Left lung (tissue), 4 donors: ENCODE measurements at regions not wholly inside any gene's neighbourhood (a gene's known extent, or its start where the extent isn't known, plus 50 kb on each side); places are given as distances from the start of the nearest gene placed in this dataset.
"Not testable (repeated sequence)": the region's sequence is repeated elsewhere in the genome, so short reads cannot be mapped to it uniquely, and the experiment has no call there.

ENCODE experiments used
- ATAC-seq: fragments of 200-7000 bp; cut with Tn5 transposase; one replicate; pipeline ENCODE4 v1.9.1; 2020; ENCODE audit warnings: moderate library complexity
- DNase-seq, 4 donors: peaks; one replicate each; pipeline ENCODE4 v3.0.0-alpha.2; 2013 to 2020
- H3K27ac ChIP-seq, 2 donors: fragments of 200-600 bp; sonication (generic) in 1 of 2; one replicate each; pipeline versions ENCODE4 v1.5.0 to v1.8.0; 2020 to 2021
- H3K27me3 ChIP-seq, 2 donors: fragments of 200-600 bp; sonication (generic) in 1 of 2; one replicate each; pipeline versions ENCODE4 v1.5.0 to v1.8.0; 2020 to 2021
- H3K36me3 ChIP-seq, 2 donors: fragments of 200-600 bp; sonication (generic) in 1 of 2; one replicate each; pipeline versions ENCODE4 v1.5.0 to v1.8.0; 2020 to 2021
- H3K4me1 ChIP-seq, 2 donors: fragments of 200-600 bp; one replicate each; pipeline ENCODE4 v1.8.0; 2021
- H3K4me3 ChIP-seq, 2 donors: fragments of 200-600 bp; sonication (generic) in 1 of 2; one replicate each; pipeline versions ENCODE4 v1.5.0 to v1.8.0; 2020 to 2021; ENCODE audit warnings: mild to moderate bottlenecking in 1 of 2
- H3K9me3 ChIP-seq, 2 donors: fragments of 200-600 bp; sonication (generic) in 1 of 2; one replicate each; pipeline versions ENCODE4 v1.5.0 to v1.8.0; 2020 to 2021
- CTCF ChIP-seq, 2 donors: fragments of 200-600 bp; sonication (generic) in 1 of 2; IDR thresholded peaks; one replicate each; pipeline versions ENCODE4 v1.5.0 to v1.8.0; 2021; ENCODE audit warnings: antibody characterized with exemption in 2 of 2
- intact Hi-C, 2 donors: fragments of 100-400 bp; cut with DNase I; formaldehyde crosslinking; loops; one replicate each; pipeline versions ENCODE4 v1.11.2 to v1.14.2; 2022
- donor health status: DM: no; HTN: yes; CAD: no.
- donor health status: DM: no; HTN: no; CAD: no.

- Histone ChIP-seq H3K4me1 (no peaks in the 10 kb centered on the region), H3K4me3 (no peak overlapping the region), H3K27me3 (no peaks in the 10 kb centered on the region), H3K27ac (no peak overlapping the region), H3K36me3 (no peaks in the 10 kb centered on the region), H3K9me3 (no peaks in the 10 kb centered on the region)
- intact Hi-C loops: no loop called here
- DNase-seq (no peak), ATAC-seq (no peak)
- TF ChIP-seq CTCF (IDR thresholded peaks at IDR 0.05): no peak
Observed at GRCh38 chr5:91486638-91487037, 103.5 kb upstream of the ARRDC3 start.

GRCh38 chr5:91484662-91485061 lies 101.5 kb upstream of the ARRDC3 start:
- no peak for DNase-seq
- H3K9me3 ChIP-seq: no peaks in the 10 kb centered on the region
- intact Hi-C loops: no loop called here
- no peaks in the 10 kb centered on the region for H3K4me1 ChIP-seq
- H3K4me3 ChIP-seq: no peak overlapping the region
- no peaks in the 10 kb centered on the region for H3K27me3 ChIP-seq
- no peak for TF ChIP-seq CTCF (IDR thresholded peaks at IDR 0.05)
- H3K27ac ChIP-seq: no peak overlapping the region
- ATAC-seq: no peak
- H3K36me3 ChIP-seq: no peaks in the 10 kb centered on the region

GRCh38 chr5:91479376-91479775 lies 96.3 kb upstream of the ARRDC3 start:
- H3K4me3 ChIP-seq, H3K4me1 ChIP-seq, H3K27ac ChIP-seq, DNase-seq, ATAC-seq, H3K27me3 ChIP-seq, H3K9me3 ChIP-seq, H3K36me3 ChIP-seq, intact Hi-C loops: not testable (repeated sequence)

DNA sequence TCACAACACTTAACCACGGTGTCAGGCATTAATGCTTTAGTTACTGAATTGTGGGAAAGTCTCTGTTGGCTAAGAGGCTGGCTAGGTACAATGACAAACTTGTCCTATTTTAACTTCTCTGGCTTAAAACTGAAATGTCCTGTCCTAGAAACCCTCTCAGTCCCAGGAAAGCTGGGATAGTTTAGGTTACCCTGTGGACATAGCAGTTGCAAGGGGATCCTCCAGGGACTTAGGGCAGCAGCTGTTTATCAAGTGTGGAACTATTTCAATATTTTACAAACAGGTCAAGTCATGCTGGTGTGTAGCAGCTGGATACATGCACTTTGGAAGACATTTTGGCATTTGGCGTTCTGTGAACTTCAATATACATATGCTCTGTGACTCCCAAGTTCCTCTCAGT lies 95.0 kb upstream of the ARRDC3 start:
- Histone ChIP-seq H3K4me1 (no peaks in the 10 kb centered on the region), H3K36me3 (no peaks in the 10 kb centered on the region), H3K4me3 (no peak overlapping the region), H3K9me3 (no peaks in the 10 kb centered on the region), H3K27me3 (no peaks in the 10 kb centered on the region), H3K27ac (no peak overlapping the region)
- ATAC-seq (no peak), DNase-seq (no peak)
- intact Hi-C loops: no loop called here
- no peak for TF ChIP-seq CTCF (IDR thresholded peaks at IDR 0.05)

GRCh38 chr5:91477408-91477807 lies 94.3 kb upstream of the ARRDC3 start:
- intact Hi-C loops: no loop called here
- Histone ChIP-seq H3K27me3 (no peaks in the 10 kb centered on the region), H3K27ac (no peak overlapping the region), H3K4me1 (no peaks in the 10 kb centered on the region), H3K9me3 (no peaks in the 10 kb centered on the region), H3K36me3 (no peaks in the 10 kb centered on the region), H3K4me3 (no peak overlapping the region)
- TF ChIP-seq CTCF (IDR thresholded peaks at IDR 0.05): no peak
- DNase-seq: no peak
- ATAC-seq: no peak

DNA sequence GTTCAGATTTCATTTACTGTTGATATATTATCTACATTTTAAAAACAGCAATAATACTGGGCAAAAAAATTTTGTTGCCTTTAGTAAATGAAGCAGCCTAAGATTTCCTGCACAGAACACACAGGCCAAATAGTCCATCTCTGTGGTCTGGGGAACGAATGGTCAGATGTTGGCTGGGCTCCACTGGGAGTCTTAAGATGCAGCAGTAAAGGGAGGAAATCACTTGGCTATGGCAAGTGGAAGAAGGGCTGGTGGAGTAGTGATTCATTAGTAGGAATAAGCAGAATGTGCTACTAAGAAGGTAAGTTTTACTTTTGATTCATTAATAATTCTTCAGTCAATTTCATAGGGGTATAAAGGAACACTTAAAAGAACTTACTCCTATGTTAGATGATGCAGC lies 91.1 kb upstream of the ARRDC3 start:
- intact Hi-C loops: no loop called here
- Histone ChIP-seq H3K9me3 (no peaks in the 10 kb centered on the region), H3K36me3 (no peaks in the 10 kb centered on the region), H3K4me1 (peaks cover 0 to 4% of the 10 kb centered on the region in 2 donors), H3K27me3 (no peaks in the 10 kb centered on the region), H3K27ac (no peak overlapping the region), H3K4me3 (no peak overlapping the region)
- ATAC-seq (no peak), DNase-seq (no peak)
- no peak for TF ChIP-seq CTCF (IDR thresholded peaks at IDR 0.05)
